Fibroblast of lung (primary cell): ENCODE measurements at regions not wholly inside any gene's neighbourhood (a gene's known extent, or its start where the extent isn't known, plus 50 kb on each side); places are given as distances from the start of the nearest gene placed in this dataset.

Experiments used
- CTCF ChIP-seq, 2 donors: IDR thresholded peaks in 1 of 2; conservative IDR thresholded peaks in 1 of 2; 1 replicate in 1 of 2; 2 replicates in 1 of 2; pipeline ENCODE4 v1.5.1; 2011 to 2012; ENCODE audit warnings: low read length in 2 of 2, control low read depth in 1 of 2, inconsistent platforms in 1 of 2, low read depth in 1 of 2, mild to moderate bottlenecking in 1 of 2
- EZH2 ChIP-seq: IDR thresholded peaks from 2 replicates; pipeline ENCODE4 v1.5.1; 2012; ENCODE audit warnings: low read length, control low read depth, mild to moderate bottlenecking; ENCODE audit errors: missing control alignments

GRCh38 chr5:62090953-62091352 is 215.1 kb upstream of the KIF2A start:
- TF ChIP-seq EZH2 (no peak), CTCF (conservative IDR thresholded peaks at IDR 0.05 in 1 of 2, IDR thresholded peaks at IDR 0.05 in 1 of 2; ENCODE audit: low read depth in 1 of 2, low read length in 2 of 2) (no peak)
